OCI-LY1 (cell line): ENCODE measurements at regions not wholly inside any gene's neighbourhood (a gene's known extent, or its start where the extent isn't known, plus 50 kb on each side); places are given as distances from the start of the nearest gene placed in this dataset.

ENCODE experiments used
- H2AFZ ChIP-seq: fragments of 200-600 bp; sonication (generic), shearing (Covaris generic); 2 replicates; pipeline ENCODE4 v1.6.0; 2014; ENCODE audit warnings: antibody characterized with exemption, mild to moderate bottlenecking, low read length
- H3F3A ChIP-seq: fragments of 200-600 bp; sonication (generic), shearing (Covaris generic); 2 replicates; pipeline ENCODE4 v1.6.0; 2014; ENCODE audit warnings: mild to moderate bottlenecking, antibody characterized with exemption, low read length, moderate library complexity; ENCODE audit not compliant: insufficient read depth
- H3K27ac ChIP-seq: fragments of 200-600 bp; sonication (generic); 2 replicates; pipeline ENCODE4 v1.5.1; 2014; ENCODE audit warnings: low read length, mixed run types, mild to moderate bottlenecking, low read depth; ENCODE audit not compliant: poor library complexity, severe bottlenecking
- H3K27me3 ChIP-seq: fragments of 200-600 bp; sonication (generic); 2 replicates; pipeline ENCODE4 v1.6.0; 2014; ENCODE audit warnings: antibody characterized with exemption, mild to moderate bottlenecking, low read length, moderate library complexity; ENCODE audit not compliant: insufficient read depth
- H3K36me3 ChIP-seq: fragments of 200-600 bp; sonication (generic); 2 replicates; pipeline ENCODE4 v1.6.1; 2014; ENCODE audit warnings: mild to moderate bottlenecking, antibody characterized with exemption, low read length, moderate library complexity, mixed read lengths; ENCODE audit not compliant: insufficient read depth
- H3K4me1 ChIP-seq: fragments of 200-600 bp; sonication (generic); 2 replicates; pipeline ENCODE4 v1.5.1; 2014; ENCODE audit warnings: mild to moderate bottlenecking, low read length, moderate library complexity; ENCODE audit not compliant: insufficient read depth, severe bottlenecking
- H3K4me2 ChIP-seq: fragments of 200-600 bp; sonication (generic), shearing (Covaris generic); 2 replicates; pipeline ENCODE4 v1.6.1; 2014; ENCODE audit warnings: low read length
- H3K4me3 ChIP-seq: fragments of 200-600 bp; sonication (generic); 2 replicates; pipeline ENCODE4 v1.5.1; 2014; ENCODE audit warnings: low read length, low read depth, mild to moderate bottlenecking, mixed read lengths; ENCODE audit not compliant: poor library complexity, severe bottlenecking
- H3K79me2 ChIP-seq: fragments of 200-600 bp; shearing (Covaris generic); 2 replicates; pipeline ENCODE4 v1.6.1; 2016; ENCODE audit warnings: mixed run types, low read length, mixed read lengths; ENCODE audit not compliant: insufficient read depth
- H3K9ac ChIP-seq: fragments of 200-600 bp; sonication (generic), shearing (Covaris generic); 2 replicates; pipeline ENCODE4 v1.6.1; 2014; ENCODE audit warnings: mild to moderate bottlenecking, low read length, mixed read lengths
- H3K9me2 ChIP-seq: fragments of 200-600 bp; sonication (generic), shearing (Covaris generic); 2 replicates; pipeline ENCODE4 v1.6.1; 2014; ENCODE audit warnings: low read depth, mild to moderate bottlenecking, low read length, mixed read lengths
- H3K9me3 ChIP-seq: fragments of 200-600 bp; shearing (Covaris generic); 2 replicates; pipeline ENCODE4 v1.6.1; 2014; ENCODE audit warnings: low read length, mixed read lengths
- H4K20me1 ChIP-seq: fragments of 200-600 bp; sonication (generic), shearing (Covaris generic); 2 replicates; pipeline ENCODE4 v1.6.0; 2016; ENCODE audit warnings: mild to moderate bottlenecking, low read length; ENCODE audit not compliant: insufficient read depth
- CTCF ChIP-seq: fragments of 200-600 bp; sonication (generic), shearing (Covaris generic); IDR thresholded peaks from 2 replicates; pipeline ENCODE4 v1.5.1; 2017; ENCODE audit warnings: mild to moderate bottlenecking, antibody characterized with exemption, low read length, moderate library complexity, mixed read lengths
- EZH2 ChIP-seq: fragments of 200-600 bp; sonication (generic), shearing (Covaris generic); IDR thresholded peaks from 2 replicates; pipeline ENCODE4 v1.8.0; 2017; ENCODE audit warnings: borderline replicate concordance, mixed run types, mild to moderate bottlenecking, antibody characterized with exemption, low read length, moderate library complexity, mixed read lengths

GRCh38 chr2:176466918-176467452 is 197.7 kb downstream of the MTX2 start:
- Histone ChIP-seq H2AFZ (no peak overlapping the region), H3K9ac (no peak overlapping the region), H3K36me3 (no peaks in the 10 kb centered on the region), H3K4me1 (peaks cover 14% of the 10 kb centered on the region), H3K9me2 (no peaks in the 10 kb centered on the region), H3K4me3 (no peak overlapping the region), H4K20me1 (no peaks in the 10 kb centered on the region), H3K4me2 (no peak overlapping the region), H3K79me2 (no peaks in the 10 kb centered on the region), H3F3A (no peaks in the 10 kb centered on the region), H3K27ac (no peak overlapping the region), H3K27me3 (no peaks in the 10 kb centered on the region), H3K9me3 (no peaks in the 10 kb centered on the region)
- no peak for TF ChIP-seq EZH2
- no peak for TF ChIP-seq CTCF

DNA sequence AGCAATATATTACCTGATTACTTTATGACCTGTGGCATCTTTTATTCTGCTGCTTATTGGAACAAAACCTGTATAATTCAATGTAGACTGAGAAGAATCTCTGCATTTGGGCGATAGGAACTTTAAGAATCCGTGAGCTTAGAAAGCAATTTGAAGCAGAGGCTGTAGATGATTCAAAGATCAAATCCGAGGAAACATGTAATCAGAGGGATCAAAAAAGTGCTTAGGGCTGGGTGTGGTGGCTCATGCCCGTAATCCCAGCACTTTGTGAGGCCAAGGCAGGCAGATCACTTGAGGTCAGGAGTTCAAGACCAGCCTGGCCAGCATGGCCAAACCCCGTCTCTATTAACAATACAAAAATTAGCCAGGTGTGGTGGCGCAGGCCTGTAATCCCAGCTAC is 198.4 kb downstream of the MTX2 start:
- Histone ChIP-seq H3K27ac (no peak overlapping the region), H3K9ac (no peak overlapping the region), H3K79me2 (no peaks in the 10 kb centered on the region), H3K4me1 (peaks cover 20% of the 10 kb centered on the region), H3K4me2 (no peak overlapping the region), H3K9me3 (no peaks in the 10 kb centered on the region), H3K9me2 (no peaks in the 10 kb centered on the region), H3F3A (no peaks in the 10 kb centered on the region), H3K36me3 (no peaks in the 10 kb centered on the region), H2AFZ (no peak overlapping the region), H4K20me1 (no peaks in the 10 kb centered on the region), H3K4me3 (no peak overlapping the region), H3K27me3 (no peaks in the 10 kb centered on the region)
- TF ChIP-seq EZH2 (no peak), CTCF (no peak)

GRCh38 chr2:176468457-176469113 is 199.3 kb downstream of the MTX2 start:
- Histone ChIP-seq H3K9ac (no peak overlapping the region), H3F3A (no peaks in the 10 kb centered on the region), H3K9me2 (no peaks in the 10 kb centered on the region), H2AFZ (no peak overlapping the region), H4K20me1 (no peaks in the 10 kb centered on the region), H3K4me3 (no peak overlapping the region), H3K27me3 (no peaks in the 10 kb centered on the region), H3K4me2 (no peak overlapping the region), H3K27ac (no peak overlapping the region), H3K36me3 (no peaks in the 10 kb centered on the region), H3K9me3 (no peaks in the 10 kb centered on the region), H3K79me2 (no peaks in the 10 kb centered on the region), H3K4me1 (peaks cover 30% of the 10 kb centered on the region)
- no peak for TF ChIP-seq CTCF
- no peak for TF ChIP-seq EZH2
